ENCODE measurements at regions not wholly inside any gene's neighbourhood (a gene's known extent, or its start where the extent isn't known, plus 50 kb on each side); places are given as distances from the start of the nearest gene placed in this dataset.

- TF ChIP-seq CTCF (IDR thresholded peaks at IDR 0.05) = no peak
- no peak for TF ChIP-seq EZH2 (IDR thresholded peaks at IDR 0.05; ENCODE audit: borderline replicate concordance, insufficient read depth, low read depth, low read length, poor library complexity, severe bottlenecking)
Observed at GRCh38 chr2:238509151-238509835, 82.6 kb downstream of the ASB1 start.

Data from B cell (primary cell).